T47D (cell line): ENCODE measurements at regions not wholly inside any gene's neighbourhood (a gene's known extent, or its start where the extent isn't known, plus 50 kb on each side); places are given as distances from the start of the nearest gene placed in this dataset.

Experiments
- DNase-seq, 2 experiments: peaks; one replicate each; pipeline versions ENCODE4 v3.0.0 to v3.0.0-alpha.2; 2011 to 2012; ENCODE audit warnings: low read depth in 1 of 2, low spot score in 1 of 2
- JUND ChIP-seq: IDR thresholded peaks from 2 replicates; pipeline ENCODE4 v1.6.1; 2012; ENCODE audit warnings: low read depth
- in situ Hi-C: cut with HindIII; loops from 2 replicates; pipeline ENCODE4 v1.10.0; 2016; ENCODE audit warnings: low sequenced_read_pairs, low pct_unique_long_range_greater_than_20kb

DNA sequence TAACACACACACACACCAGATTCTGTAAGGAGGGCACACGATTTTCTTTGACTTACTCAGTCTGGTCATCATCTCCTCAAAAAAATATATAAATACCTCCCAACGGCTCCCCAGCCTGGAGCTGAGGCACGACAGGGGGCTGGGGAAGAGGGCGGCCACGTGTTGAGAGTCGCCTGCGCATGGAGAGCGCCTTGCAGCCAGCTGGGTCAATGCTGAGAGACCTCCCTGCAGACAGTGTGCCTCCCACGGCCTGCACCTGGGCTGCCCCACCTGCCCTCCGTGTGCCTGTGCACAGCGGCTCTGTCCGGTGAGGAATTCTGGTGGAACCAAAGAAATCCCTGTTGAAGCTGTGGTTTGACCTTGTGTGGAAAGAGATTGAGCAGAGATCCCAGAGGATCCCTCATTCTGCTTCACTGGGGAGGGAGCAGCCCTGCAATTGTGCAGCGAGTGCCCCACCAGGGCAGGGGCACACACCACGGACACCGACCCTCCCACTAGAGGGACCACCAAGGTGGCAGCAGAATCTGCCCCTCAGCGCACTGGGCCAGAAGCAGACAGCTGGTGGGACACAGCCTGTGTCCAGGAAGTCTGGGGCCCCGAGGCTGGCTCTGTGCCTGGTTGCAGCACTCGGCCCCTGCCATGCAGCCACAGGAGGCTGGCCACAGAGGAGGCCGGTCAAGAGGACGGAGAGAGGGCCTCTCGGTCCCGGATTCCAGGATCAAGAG lies 150.5 kb upstream of the PPP2R2D start:
- DNase-seq = no peak
- no peak for TF ChIP-seq JUND
- in situ Hi-C loops = no loop called here

DNA sequence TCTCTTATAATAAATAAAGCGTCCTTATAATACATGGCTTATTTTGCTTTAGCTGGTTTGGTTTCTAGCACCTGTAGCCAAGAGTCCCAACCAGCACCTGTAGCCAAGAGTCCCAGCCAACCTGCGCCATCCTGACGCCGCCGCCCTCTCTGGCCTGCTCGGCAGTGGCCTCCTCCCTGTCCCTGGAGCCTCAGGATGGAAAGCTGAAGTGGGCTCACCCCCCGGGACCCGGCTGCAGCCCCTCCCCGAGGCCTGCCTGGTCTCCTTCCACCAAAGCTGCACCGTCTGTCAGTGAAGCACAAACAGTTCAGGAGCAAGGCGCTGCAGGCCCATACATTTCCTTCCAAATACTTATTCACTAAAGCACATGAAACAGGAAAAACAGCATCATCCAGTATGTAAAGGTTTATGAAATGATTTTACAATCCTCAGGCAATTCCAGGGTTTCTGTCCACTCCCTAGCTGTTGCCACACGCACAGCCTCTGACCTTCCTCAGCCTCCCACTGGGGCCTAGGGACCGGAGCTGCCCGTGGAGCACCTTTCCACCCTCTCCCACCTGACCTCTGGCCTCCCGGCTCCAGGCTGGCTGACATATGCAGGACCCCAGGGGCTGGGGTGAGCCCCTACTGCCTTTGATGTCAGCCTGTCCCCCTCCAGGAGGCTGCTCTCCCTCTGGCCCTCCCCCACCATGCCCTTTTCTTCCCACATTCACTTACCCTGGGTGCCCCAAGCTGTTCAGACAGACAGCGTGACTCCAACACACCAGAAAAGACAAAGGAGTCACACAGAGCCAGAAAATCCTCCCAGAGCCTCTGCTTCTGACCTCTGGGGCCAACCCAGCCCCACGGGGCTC lies 149.6 kb upstream of the PPP2R2D start:
- no peak for TF ChIP-seq JUND

GRCh38 chr10:131751827-131752775 lies 148.7 kb upstream of the PPP2R2D start:
- in situ Hi-C loops = no loop called here
- no peak for DNase-seq
- no peak for TF ChIP-seq JUND

More for the DNA sequence above, 149.6 kb upstream of the PPP2R2D start:
- DNase-seq = peak in 1 of 2 experiments; percentile 55
- in situ Hi-C loops = no loop called here

- DNase-seq = no peak
- no peak for TF ChIP-seq JUND
- in situ Hi-C loops = no loop called here
These were observed 147.5 kb upstream of the PPP2R2D start for GRCh38 chr10:131753336-131753735.

- TF ChIP-seq JUND = no peak
- DNase-seq = no peak
- in situ Hi-C loops = no loop called here
These were observed 145.6 kb upstream of the PPP2R2D start for GRCh38 chr10:131755200-131755599.

DNA sequence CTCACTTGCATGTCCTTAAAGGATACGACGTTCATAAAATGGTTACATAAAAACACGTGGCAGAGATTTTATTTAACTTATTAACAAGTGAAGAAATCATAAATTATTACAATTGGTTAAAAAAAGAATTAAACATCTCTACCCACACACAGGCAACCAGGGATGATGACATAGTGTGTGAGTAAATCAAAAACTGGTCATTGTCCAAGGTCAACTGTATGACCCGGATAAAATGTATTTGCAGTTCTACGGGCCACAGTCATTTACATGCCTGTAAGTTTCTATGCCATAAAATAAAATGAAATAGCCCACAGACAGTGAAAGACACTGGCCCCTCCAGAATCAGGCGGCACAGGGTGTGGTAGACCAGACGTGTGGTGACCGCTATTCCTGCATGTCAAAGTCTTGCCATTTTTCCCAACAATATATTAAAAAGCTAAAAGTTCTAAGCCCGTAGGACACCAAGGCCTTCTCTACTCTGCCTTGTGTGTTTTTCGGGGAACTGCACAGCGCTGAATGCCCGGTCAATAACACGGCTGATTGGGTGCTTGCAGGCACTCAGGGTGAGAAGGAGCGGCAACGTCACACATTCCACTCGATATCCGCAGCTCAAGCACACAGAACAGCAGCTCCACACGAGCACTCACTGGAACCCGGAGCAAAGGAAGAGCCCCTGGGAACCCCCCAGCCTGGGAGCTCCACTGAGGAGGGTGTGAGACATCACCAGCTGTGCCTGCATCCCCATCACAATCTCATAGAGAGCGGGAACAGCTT lies 143.3 kb upstream of the PPP2R2D start:
- no peak for TF ChIP-seq JUND
- in situ Hi-C loops = no loop called here
- no peak for DNase-seq

- in situ Hi-C loops = no loop called here
- DNase-seq = no peak
- TF ChIP-seq JUND = no peak
These were observed 142.5 kb upstream of the PPP2R2D start for GRCh38 chr10:131758062-131758938.

DNA sequence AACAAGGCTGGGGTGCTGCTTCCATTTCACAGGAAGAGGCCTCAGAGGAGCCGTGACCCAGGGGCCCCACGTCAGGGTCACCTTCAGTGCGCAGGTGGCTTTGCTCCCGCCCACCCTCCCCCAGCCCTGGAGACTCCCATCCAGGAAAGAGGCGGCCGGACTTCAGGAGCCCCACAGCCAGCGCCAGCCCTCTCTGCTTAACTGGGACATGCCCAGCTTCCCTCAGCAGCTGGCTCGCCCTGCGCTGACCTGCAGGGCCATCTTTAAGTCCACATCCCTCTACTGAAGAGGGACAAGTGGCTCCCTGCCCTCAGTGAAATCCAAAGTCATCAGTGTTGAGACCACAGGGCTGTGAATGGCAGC lies 141.9 kb upstream of the PPP2R2D start:
- no peak for DNase-seq
- no peak for TF ChIP-seq JUND
- in situ Hi-C loops = no loop called here

GRCh38 chr10:131759347-131759746 lies 141.5 kb upstream of the PPP2R2D start:
- no peak for TF ChIP-seq JUND
- no peak for DNase-seq
- in situ Hi-C loops = no loop called here

- DNase-seq = no peak
- in situ Hi-C loops = no loop called here
- TF ChIP-seq JUND = no peak
These were observed 140.2 kb upstream of the PPP2R2D start for GRCh38 chr10:131760416-131761166.
